Midbrain (tissue), 1 donor: ENCODE measurements at regions not wholly inside any gene's neighbourhood (a gene's known extent, or its start where the extent isn't known, plus 50 kb on each side); places are given as distances from the start of the nearest gene placed in this dataset.

Experiments
- DNase-seq: peaks from one replicate; lab custom pipeline; 2025; lab: John Stamatoyannopoulos, UW

DNA sequence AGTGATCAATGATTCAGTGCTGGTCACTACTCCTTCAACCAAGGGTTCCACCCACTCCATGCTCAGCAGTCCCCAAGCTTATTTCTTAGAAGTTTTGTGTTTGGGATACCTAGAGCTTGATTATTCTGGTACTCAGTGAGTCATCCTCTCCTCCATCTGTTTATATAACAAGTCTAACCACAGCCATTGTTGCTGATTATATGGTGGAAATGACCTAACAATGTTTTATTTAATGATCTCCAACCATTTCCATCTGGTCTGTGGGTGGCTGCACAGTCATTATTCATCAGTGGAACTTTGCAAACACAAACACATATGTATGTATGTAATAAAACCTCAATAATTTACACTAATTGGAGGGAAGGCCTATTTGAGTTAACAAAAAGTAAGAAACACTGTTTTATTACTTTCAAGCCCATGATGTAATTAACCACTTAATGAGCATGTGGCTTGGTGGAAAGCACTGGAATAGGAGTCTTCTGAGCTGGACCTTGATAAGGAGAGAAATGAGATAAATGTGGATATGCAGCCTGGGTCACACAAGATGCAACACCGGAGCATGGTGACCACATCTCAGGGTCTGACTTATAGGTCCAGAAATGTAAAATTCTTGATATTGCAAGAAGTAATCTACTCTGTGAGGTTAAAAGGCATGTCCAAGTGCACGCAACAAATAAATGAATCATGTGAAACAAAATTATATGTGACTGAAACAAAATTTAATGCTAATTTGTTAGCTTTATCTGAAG lies 99.0 kb upstream of the WLS start:
- no peak for DNase-seq

DNA sequence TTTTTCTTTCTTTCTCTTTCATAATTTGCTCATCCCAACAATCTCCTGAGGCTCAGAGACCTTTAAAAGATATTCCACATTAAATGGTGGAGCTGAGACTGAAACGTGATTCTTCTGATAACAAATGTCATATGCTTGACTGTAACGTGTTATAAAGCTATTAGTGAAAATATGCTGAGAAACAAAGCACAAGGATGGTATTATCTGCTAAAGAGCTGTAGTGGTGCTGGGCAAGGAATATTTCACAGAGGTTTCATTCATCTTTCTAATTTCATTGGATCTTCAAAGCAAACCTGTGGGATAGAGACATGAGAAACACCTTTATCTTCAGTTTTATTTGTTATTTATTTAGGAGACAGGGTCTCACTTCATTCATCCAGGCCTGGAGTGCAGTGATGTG lies 98.1 kb upstream of the WLS start:
- no peak for DNase-seq

DNA sequence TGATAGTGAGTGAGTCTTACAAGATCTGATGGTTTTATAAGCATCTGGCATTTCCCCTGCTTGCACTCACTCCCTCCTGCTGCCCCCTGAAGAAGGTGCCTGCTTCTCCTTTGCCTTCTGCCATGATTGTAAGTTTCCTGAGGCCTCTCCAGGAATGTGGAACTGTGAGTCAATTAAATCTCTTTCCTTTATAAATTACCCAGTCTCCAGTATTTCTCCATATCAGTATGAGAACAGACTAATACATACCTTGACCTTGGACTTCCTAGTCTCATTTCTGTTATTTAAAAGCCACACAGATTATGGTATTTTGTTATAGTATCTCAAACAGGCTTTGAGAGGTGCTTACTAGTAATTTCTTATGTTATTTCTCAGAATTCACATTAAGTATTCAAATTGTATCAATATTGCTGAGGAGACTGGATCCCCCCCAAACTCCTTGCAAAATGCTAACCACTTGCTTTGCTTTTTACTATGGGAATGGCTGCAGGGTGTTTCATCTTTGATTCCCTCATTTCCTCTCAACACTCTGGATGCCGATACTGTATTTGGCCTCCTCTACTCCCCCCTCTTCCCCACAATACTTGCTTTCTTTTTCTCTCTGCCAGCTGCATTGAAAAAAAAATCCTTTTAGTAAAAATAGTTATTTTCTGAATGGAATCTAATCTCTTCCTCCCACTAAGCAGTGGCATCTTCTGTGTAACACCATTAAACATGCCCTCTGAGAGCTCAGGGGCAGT lies 96.9 kb upstream of the WLS start:
- no peak for DNase-seq

DNA sequence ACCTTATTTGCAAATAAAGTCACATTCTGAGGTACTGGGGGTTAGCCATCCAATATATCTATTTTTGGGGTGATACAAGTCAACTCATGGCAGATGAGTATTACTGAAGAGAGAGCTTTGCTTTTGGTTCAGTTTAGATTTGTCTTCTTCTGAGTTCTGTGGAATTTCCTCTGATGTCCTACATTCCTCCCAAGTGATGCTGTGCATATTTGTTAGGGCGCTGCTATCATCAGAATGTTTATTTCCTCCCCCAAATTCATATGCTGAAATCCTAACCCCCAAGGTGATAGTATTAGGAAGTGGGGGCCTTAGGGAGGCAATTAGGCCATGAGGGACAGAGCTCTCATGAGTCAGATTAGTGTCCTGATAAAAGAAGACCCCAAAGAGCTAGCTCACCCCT lies 96.2 kb upstream of the WLS start:
- no peak for DNase-seq

DNA sequence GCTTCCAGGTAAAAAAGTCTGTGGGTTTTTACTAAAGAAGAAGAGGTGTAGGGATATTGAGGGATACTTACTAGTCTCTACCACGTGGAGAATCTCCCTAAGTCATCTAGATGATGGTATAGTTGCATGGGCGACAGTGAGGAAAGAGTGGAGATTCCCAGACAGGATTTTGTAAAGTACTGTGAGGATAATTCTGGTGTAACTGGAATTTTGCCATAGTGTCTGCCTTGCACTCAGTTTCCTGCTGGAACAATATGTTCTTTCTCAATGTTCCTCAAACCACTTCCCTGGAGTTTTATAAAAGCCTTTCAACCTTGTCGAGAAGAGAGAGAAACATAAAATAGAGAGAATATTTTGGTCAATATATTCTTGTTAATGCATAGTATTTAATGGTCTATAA lies 95.1 kb upstream of the WLS start:
- no peak for DNase-seq

DNA sequence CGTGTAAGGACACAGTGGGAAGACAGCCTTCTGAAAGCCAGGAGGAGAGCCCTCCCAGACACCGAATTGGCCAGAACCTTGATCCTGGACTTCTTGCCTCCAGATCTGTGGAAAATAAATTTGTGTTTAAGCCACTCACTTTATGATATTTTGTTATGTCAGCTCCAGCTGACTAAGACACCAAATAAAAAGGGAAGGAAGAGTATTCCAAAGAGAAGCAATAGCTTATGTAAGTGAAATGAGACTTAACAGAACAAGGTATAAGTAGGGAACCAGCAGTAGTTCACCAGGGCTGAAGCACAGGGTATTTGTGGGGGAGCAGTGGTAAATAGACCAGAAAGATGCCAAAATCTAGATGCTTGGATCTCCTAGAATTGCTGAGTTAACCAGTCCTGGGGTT lies 94.2 kb upstream of the WLS start:
- no peak for DNase-seq

DNA sequence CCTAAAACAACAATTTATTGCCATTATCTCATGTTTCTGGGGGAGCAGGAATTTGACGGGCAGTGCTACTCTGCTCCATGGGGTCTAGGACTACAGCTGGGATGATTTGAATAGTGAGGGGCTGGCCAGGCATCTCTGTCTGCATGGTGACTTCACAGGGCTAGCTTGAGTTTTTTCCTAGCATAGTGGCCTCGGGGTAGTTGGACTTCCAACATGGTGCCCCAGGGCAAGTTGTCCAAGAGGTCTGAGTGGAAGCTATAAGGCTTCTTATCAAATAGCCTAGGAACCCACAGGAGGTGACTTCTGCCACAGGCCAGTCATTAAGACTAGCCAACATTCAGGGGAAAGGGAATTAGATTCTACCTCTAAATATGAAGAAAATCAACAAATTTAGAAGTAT lies 92.0 kb upstream of the WLS start:
- DNase-seq, result no peak

DNA sequence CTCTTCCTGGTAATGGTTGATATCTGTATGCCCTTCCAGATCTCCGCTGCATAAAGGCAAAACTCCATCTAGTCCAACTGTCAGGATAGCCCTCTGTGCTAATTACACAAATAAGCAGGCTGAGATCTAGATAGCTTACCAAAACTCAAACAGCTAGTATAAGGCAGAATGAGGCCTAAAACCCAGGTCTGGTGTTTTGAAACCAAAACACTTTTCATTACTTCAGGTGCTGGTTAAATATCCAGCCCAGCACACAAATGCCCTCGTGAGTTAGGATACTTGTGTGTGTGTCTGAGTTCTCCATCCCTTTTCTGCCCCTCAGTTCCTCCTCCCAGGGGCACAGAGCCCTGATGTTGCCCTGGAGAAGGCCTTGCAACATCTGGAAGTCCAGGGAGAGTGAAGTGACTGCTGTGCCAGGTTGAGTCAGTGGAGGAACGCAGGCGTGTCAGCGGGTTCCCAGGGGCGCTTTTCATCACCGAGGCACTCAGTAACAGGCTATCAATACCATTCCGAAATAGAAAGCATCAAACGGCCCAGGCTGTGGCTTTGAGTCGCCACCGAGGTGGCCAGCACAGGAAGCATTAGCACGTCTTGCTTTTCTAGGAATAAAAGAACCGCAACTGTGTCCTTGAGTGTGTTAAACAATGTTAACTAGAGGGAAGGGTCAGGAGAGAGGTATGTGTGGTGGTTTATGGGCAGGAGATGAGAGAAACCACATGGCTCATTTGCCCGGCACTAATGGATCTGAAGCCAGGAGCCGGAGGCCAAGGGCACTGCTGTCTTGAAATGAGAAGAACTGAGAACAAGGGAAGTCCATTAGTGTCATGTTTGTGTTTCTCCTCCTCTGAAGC lies 90.7 kb upstream of the WLS start:
- no peak for DNase-seq

DNA sequence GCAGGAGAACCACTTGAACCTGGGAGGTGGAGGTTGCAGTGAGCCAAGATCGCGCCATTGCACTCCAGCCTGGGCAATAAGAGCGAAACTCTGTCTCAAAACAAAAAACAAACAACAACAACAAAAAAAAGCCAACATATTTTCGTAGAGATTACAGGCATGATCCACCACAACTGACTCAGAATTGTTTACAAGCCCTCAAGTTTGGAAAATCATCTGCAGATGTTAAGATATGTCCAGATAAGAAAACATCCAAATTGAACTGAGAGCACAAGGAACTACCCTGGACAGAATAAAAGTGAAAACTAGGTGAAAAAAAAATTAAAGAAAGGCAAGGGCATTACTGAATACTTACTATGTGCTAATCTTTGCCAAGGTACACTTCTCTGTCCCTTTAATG lies 89.8 kb upstream of the WLS start:
- no peak for DNase-seq

DNA sequence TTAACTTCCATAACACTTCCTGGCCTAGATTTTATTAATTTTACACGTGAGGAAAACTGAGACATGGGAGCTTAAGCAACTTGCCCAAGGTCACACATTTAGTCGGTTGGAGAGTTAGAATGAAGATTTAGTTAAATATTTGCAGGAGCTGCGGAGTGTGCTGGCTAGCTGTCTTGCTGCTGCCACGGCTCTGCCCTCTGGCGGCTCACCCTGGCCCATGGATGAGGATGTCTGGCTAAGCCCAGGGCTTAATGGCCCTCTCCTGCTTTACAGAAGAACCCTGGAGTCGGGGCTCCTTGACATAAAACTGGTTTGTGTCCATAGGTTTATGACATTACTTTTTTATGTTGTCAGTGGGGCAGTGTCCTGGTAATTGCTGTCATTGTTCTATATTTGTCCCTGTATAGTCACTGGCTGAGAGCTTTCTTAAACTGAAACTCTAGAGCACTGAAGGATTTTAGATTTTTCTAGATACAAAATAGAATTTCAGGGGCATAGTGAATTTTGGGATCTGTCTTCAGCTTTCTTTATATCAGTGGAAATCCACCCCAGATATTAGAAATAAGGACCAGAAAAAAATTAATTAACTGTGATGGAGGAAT lies 88.9 kb upstream of the WLS start:
- DNase-seq, result peak; percentile 40

DNA sequence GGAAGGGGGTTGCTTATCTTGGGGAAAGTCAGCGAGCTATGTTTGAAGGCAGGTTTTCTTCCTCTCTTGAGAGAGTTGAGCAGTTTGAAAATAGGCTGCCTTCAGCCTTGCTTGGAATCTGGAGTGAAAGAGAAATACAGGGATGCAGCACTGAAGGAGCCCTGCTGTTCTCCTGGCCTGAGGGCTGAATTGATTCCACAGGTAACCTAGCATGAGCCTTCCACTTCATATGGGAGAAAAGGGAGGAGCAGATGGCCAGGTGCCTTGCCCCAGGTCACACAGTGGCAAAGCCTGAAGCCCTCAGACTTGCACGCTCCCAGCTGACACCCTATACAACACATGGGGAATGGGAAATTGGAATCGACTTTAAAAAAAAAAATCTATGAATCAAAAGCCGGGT lies 88.0 kb upstream of the WLS start:
- DNase-seq, result no peak

DNA sequence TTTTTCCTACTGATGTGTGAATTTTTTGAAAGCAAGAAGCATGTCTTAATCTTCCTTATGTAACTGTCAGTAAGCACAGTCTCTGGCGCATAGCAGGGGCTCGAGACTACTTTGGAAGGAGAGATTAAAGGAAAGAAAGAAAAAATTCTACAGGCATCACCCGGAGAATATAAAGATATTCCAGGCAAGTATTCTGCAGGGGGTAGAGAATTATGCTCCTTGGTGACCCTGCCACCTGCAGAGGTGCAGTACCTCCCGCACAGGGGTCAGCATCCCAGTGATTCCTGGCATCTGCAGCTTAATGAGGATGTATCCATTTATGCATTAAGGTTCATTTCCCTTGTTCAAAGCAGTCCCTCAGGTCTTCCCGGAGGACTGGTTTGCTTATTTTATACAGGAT lies 87.6 kb upstream of the WLS start:
- no peak for DNase-seq

DNA sequence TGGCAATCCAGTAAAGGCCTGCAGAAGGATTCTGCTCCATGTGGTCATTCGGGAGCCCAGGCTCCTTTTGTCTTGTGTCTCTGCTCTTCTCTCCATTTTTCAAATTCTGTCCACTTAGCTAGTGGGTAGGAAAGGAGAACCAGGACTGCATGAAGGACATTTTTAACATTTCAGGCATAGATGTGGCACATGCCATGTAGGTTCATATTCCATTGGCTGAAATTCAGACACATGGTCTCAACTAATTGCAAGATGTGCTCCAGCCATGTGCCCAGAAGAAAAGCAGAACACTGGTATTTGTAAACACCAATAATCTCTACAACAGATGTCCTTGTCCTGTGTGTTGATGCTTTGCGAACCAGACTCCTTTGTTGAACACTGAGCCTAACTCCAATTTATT lies 85.2 kb upstream of the WLS start:
- DNase-seq, result no peak

DNA sequence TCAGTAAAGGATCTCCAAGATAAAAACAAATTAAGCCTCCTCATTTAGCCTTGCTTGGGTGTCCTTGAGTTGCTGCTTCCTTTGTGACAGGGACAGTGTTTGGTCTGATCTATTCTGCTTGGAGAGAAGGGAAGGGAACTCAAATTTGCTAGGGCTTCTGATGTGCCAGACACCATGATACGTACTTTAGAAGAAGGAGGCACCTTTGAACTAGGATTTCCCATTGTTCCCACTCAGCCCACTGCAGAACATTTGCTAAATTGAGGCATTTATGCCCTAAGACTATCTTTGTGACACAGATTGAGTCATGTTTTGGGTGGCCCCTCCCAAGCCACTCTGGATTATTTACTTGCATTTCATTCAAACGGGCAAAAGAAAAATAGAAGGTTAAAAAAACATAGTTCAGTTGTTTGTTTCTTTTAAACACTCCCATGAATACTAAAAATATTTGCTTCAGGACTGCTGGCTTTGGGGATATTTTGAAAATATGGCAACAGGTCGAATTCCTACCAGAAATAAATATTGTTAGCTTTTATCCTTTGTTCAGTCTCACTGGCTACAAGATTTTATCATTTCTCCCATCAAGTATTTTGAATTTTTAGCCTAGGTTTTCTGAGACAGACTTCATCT lies 81.9 kb upstream of the WLS start:
- DNase-seq, result no peak

DNA sequence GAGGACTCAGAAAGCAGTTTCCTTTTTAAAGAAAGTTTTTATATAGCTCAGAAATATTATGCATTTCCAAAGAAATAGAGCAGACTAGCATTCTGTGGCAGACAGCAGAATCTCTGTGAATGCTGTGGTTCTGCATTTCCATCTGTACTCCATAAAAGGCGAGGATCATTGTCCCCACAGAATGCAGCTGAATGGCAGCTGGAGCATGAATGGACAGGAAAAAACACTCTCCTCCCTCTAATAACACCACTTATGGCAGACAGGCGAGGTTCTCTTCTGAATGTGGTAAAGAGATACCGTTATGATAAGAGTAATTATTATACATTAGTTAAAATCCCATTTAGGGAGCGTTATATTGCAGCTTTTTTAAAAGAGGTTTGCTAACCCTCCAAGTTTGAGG lies 81.4 kb upstream of the WLS start:
- DNase-seq, result no peak

DNA sequence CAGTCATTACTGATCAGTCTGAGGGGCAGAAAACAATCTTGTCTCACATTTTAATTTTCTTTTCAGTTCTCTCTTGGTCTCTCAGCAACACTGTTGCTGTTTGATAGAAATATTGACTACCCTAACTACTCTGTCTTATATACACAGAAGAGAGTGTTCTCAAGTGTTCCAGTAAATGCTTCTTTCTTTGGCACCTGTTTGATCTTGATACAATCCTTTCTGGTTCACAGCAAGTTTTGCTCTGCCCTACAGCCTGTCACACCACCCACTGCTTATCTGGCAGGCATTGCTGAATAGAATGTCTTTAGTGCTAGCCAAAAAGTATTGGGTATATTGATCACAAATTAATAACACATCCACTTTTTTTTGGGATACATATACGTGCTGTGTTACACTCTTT lies 75.7 kb upstream of the WLS start:
- DNase-seq, result no peak

DNA sequence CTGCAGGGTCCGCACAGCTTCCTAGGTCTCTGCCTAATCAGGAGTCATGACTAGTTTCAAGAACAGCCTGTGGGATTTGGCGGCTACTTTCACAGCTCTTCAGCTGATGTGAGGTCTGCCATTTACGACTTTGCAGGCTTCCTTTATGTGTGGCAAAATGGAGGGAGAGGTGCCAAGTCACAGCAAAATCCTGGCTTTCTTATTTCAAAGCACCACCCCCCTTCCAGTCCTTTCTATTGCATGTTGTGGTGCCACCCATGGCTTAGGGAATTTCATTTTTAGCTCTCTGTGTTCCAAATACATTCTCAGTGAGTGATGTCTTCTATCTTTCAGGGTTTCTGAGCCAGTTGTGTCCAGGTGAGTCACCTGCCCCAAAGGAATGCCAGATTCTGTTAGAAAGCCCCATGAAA lies 75.1 kb upstream of the WLS start:
- peak; percentile 17 for DNase-seq

DNA sequence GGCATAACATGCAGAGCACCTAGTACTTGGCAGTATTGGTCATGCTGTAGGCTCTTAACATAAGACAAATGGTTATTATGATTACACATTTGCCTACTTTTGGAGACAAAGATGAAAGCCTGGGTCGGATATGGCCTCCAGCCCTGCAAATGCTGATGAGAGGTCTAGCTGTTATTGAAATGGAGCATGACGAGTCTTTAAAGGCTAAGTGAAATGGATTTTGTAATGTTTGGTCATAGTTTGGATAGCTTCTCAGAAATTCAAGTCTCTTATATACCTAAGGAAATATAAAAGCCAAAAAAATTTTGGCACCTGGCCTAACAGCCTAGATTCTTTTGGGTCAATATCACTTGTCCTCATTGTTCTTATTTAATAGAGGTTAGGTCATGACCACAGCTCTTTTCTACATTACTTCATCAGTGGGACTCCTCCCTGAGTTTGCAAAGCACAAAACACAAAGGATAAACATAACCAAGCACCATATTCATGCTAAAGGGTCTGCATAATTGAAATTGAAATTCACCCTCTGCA lies 69.2 kb upstream of the WLS start:
- no peak for DNase-seq

DNA sequence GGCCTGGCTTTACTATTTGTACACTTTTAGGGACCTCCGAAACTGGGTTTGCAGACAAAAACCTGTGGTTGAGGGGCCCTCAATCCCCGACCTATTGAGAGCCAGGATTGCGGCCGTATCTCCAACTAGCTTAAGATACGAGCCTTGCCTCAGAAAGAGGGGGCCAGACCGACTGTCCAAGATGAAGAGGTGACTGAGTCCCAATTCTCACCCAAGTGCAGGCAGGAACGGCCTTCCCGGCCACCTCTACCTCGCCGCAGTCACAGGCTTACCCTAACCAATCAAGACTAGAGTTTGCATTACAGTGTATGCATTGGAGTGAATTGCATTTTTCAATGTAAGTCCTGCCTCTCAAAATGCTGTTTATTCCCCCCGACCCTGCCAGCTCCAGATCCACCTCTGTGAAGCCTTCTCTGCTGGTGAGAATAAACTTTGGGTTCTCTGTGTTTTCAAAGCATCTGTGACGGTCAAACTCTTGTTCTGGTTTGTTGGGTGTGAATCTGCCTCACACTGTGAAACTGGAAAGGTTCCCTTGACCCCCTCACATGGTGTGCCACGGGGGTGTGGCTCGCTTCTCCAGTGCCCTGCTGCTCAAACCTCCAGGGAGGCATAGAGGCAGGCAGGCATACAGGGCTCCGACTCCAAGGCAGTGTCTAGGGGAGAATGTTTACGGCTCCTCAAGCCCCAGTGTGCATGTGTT lies 62.2 kb upstream of the WLS start:
- DNase-seq, result no peak

DNA sequence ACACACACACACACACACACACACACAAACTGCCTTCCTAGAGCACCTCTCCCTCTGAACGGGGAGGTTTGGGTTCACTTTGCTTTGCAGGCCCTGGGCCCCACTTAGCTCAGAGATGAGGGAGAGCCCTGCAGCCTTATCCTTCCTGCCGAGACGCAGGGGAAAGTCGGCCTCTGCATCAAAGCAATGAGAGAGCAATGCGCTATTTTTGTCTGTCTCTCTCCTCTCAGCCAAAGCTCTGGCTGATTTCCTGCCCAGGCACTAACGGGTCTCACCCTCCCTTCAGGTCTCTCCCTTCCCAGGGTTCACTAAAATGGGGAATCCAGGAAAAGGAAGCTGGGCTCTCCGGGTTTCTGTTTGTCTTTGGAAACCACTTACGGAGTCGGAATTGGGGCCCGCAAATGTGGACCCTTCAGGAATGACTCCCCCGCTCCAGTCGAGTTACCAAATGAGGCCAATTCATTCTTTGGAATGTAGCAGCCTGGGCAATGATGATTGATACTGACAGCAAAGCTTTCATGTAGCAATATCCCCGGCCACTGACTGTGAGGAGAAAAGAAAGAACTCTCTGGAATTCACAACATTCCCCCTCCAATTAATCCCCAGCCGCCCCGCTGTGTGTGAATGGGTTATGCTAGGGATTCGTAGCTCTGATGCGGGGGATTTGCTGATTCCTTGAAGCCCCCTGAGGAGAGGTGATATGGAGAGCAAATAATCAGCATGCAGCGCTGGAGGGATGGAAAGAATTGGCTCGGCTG lies 61.5 kb upstream of the WLS start:
- DNase-seq, result peak; percentile 14
